HepG2 (cell line): ENCODE measurements at regions not wholly inside any gene's neighbourhood (a gene's known extent, or its start where the extent isn't known, plus 50 kb on each side); places are given as distances from the start of the nearest gene placed in this dataset.

ENCODE experiments used
- ATAC-seq: fragments of 200-7000 bp; cut with Tn5 transposase; 3 replicates; pipeline ENCODE4 v1.9.1; 2020; ENCODE audit warnings: mild to moderate bottlenecking, moderate library complexity
- BruUV-seq: library from RNA; stranded (reverse); fragments of 400-500 nt; replicated peaks from 2 replicates; lab custom pipeline; 2021; lab: Mats Ljungman, UMichigan
- CTCF ChIA-PET: fragments of 300-600 bp; formaldehyde crosslinking; extraction: SDS; loops from one replicate; lab custom pipeline; 2021; ENCODE audit warnings: low total read pairs, inconsistent platforms, low intra/inter-chr PET ratio; lab: Yijun Ruan, JAX
- POLR2A ChIA-PET: fragments of 350-600 bp; sonication (Branson Sonifier 250); formaldehyde crosslinking; loops from one replicate; lab custom pipeline; 2020; ENCODE audit warnings: antibody characterized with exemption, inconsistent platforms; lab: Yijun Ruan, JAX
- DNase-seq: peaks from one replicate; pipeline ENCODE4 v3.0.0-alpha.2; 2015; ENCODE audit warnings: low spot score
- FAIRE-seq: peaks from 3 replicates; lab custom pipeline; 2011; peaks lifted over from hg19 to GRCh38; lab: Jason Lieb, UNC
- H2AFZ ChIP-seq: one replicate; pipeline ENCODE4 v1.6.1; 2011; ENCODE audit warnings: low read length, inconsistent platforms
- H3K27ac ChIP-seq: fragments of 300-600 bp; 3 replicates; pipeline ENCODE4 v1.8.0; 2011; ENCODE audit warnings: mixed run types, mild to moderate bottlenecking, mixed read lengths, low read length, inconsistent platforms; ENCODE audit not compliant: insufficient read depth; ENCODE audit errors: extremely low read length
- H3K27me3 ChIP-seq, 2 experiments: fragments of 200-600 bp in 1 of 2; 2 replicates in 1 of 2; 3 replicates in 1 of 2; pipeline versions ENCODE4 v1.6.0 to v1.8.0; 2011; ENCODE audit warnings: low read length in 2 of 2, mild to moderate bottlenecking in 2 of 2, moderate library complexity in 2 of 2, inconsistent platforms in 1 of 2; ENCODE audit not compliant: insufficient read depth in 2 of 2, control insufficient read depth in 1 of 2
- H3K36me3 ChIP-seq, 2 experiments: fragments of 200-600 bp in 1 of 2; replicated peaks in 1 of 2; 2 replicates in 1 of 2; 3 replicates in 1 of 2; pipeline versions ENCODE4 v1.5.1 to v1.8.0; 2011; ENCODE audit warnings: low read length in 2 of 2, inconsistent platforms in 1 of 2; ENCODE audit not compliant: insufficient read depth in 2 of 2, control insufficient read depth in 1 of 2
- H3K4me1 ChIP-seq: 2 replicates; pipeline ENCODE4 v1.5.1; 2012; ENCODE audit warnings: low read length, inconsistent platforms; ENCODE audit not compliant: insufficient read depth
- H3K4me2 ChIP-seq: 2 replicates; pipeline ENCODE4 v1.6.0; 2011; ENCODE audit warnings: low read depth, low read length, inconsistent platforms
- H3K4me3 ChIP-seq, 3 experiments: fragments of 200-600 bp in 1 of 3; sonication (generic), shearing (Covaris generic) in 1 of 3; replicated peaks in 1 of 3; 2 replicates each; pipeline ENCODE4 v1.5.1; 2011 to 2016; ENCODE audit warnings: low read length in 3 of 3, inconsistent platforms in 2 of 3, low read depth in 2 of 3, mild to moderate bottlenecking in 2 of 3, control low read depth in 1 of 3, mixed read lengths in 1 of 3; ENCODE audit not compliant: insufficient read depth in 1 of 3
- H3K79me2 ChIP-seq: one replicate; pipeline ENCODE4 v1.6.1; 2011; ENCODE audit warnings: low read length, inconsistent platforms; ENCODE audit not compliant: insufficient read depth
- H3K9ac ChIP-seq: 2 replicates; pipeline ENCODE4 v1.6.0; 2011; ENCODE audit warnings: mild to moderate bottlenecking, low read depth, low read length, inconsistent platforms; ENCODE audit not compliant: insufficient read depth
- H3K9me3 ChIP-seq: 2 replicates; pipeline ENCODE4 v1.5.1; 2012; ENCODE audit warnings: mild to moderate bottlenecking, low read length
- H4K20me1 ChIP-seq: 2 replicates; pipeline ENCODE4 v1.6.0; 2011; ENCODE audit warnings: inconsistent platforms, mild to moderate bottlenecking, low read length, moderate library complexity; ENCODE audit not compliant: insufficient read depth
- CEBPG ChIP-seq: IDR thresholded peaks from 2 replicates; pipeline ENCODE4 v1.6.1; 2016
- ELF4 ChIP-seq: sonication (generic); formaldehyde crosslinking; IDR thresholded peaks from 2 replicates; pipeline ENCODE4 v1.5.0; 2020; ENCODE audit warnings: missing genetic modification reagents, mild to moderate bottlenecking, moderate library complexity, borderline replicate concordance
- HNF1B ChIP-seq: sonication (generic); formaldehyde crosslinking; IDR thresholded peaks from 2 replicates; pipeline ENCODE4 v1.5.1; 2020; ENCODE audit warnings: mild to moderate bottlenecking, moderate library complexity, missing genetic modification reagents
- HNF4G ChIP-seq, 2 experiments: sonication (generic) in 1 of 2; formaldehyde crosslinking in 1 of 2; IDR thresholded peaks; 2 replicates each; pipeline versions ENCODE4 v1.4.0 to v1.6.1; 2011 to 2020; ENCODE audit warnings: borderline replicate concordance in 2 of 2, low read depth in 2 of 2, mild to moderate bottlenecking in 2 of 2, low read length in 1 of 2, missing genetic modification reagents in 1 of 2, moderate library complexity in 1 of 2
- KDM4B ChIP-seq: sonication (generic); formaldehyde crosslinking; IDR thresholded peaks from 2 replicates; pipeline ENCODE4 v1.4.0; 2020; ENCODE audit warnings: missing genetic modification reagents
- MAX ChIP-seq: IDR thresholded peaks from 2 replicates; pipeline ENCODE4 v1.6.1; 2012; ENCODE audit warnings: inconsistent platforms
- MED1 ChIP-seq: sonication (generic); formaldehyde crosslinking; IDR thresholded peaks from 2 replicates; pipeline ENCODE4 v1.4.0; 2020; ENCODE audit warnings: missing genetic modification reagents
- NFIC ChIP-seq: IDR thresholded peaks from 2 replicates; pipeline ENCODE4 v1.6.1; 2012; ENCODE audit warnings: mild to moderate bottlenecking, low read length, inconsistent platforms
- NFYB ChIP-seq: sonication (generic); formaldehyde crosslinking; IDR thresholded peaks from 2 replicates; pipeline ENCODE4 v1.4.0; 2020; ENCODE audit warnings: missing genetic modification reagents
- NR1H2 ChIP-seq: sonication (generic); formaldehyde crosslinking; IDR thresholded peaks from 2 replicates; pipeline ENCODE4 v1.8.1; 2022; ENCODE audit warnings: low read depth, missing genetic modification reagents, borderline replicate concordance
- ONECUT2 ChIP-seq: sonication (generic); formaldehyde crosslinking; IDR thresholded peaks from 2 replicates; pipeline ENCODE4 v1.4.0; 2020; ENCODE audit warnings: missing genetic modification reagents
- PHF21A ChIP-seq: sonication (generic); formaldehyde crosslinking; IDR thresholded peaks from 2 replicates; pipeline ENCODE4 v1.5.0; 2020; ENCODE audit warnings: mild to moderate bottlenecking, missing genetic modification reagents
- POLR2A ChIP-seq, 2 experiments: IDR thresholded peaks; 2 replicates each; pipeline ENCODE4 v1.6.1; 2011; ENCODE audit warnings: low read depth in 2 of 2, low read length in 2 of 2, mild to moderate bottlenecking in 1 of 2, moderate library complexity in 1 of 2; ENCODE audit not compliant: insufficient read depth in 1 of 2
- PPARG ChIP-seq: conservative IDR thresholded peaks from 2 replicates; pipeline ENCODE4 v1.6.1; 2016; ENCODE audit warnings: missing biosample characterization, missing genetic modification reagents
- ZBED4 ChIP-seq: sonication (generic); formaldehyde crosslinking; IDR thresholded peaks from 2 replicates; pipeline ENCODE4 v1.4.0; 2020; ENCODE audit warnings: missing genetic modification reagents, borderline replicate concordance
- ZSCAN12 ChIP-seq: sonication (generic); formaldehyde crosslinking; IDR thresholded peaks from 2 replicates; pipeline ENCODE4 v1.9.0; 2021; ENCODE audit warnings: mild to moderate bottlenecking, missing genetic modification reagents
- WGBS: methylation state at CpG from one replicate; pipeline ENCODE4 v1.1.6; 2017; ENCODE audit warnings: low lambda C conversion rate; 5-methylcytosine and 5-hydroxymethylcytosine counted together
- in situ Hi-C: cut with HindIII; loops from 2 replicates; pipeline ENCODE4 v1.10.0; 2017; ENCODE audit warnings: low pct_unique_long_range_greater_than_20kb; ENCODE audit not compliant: extremely low pct_ligation_motif_present
- intact Hi-C: fragments of 100-400 bp; cut with micrococcal nuclease; formaldehyde crosslinking; loops from one replicate; pipeline ENCODE4 v1.10.0; 2022; ENCODE audit not compliant: unreplicated experiment
- TF ChIP-seq, protein P1 (sequence below): IDR thresholded peaks from 2 replicates; pipeline ENCODE4 v1.6.1; 2018; ENCODE audit warnings: missing genetic modification reagents

GRCh38 chr4:3345384-3345783 is 52.6 kb downstream of the RGS12 start (continued):
- TF ChIP-seq NFYB = no peak

DNA sequence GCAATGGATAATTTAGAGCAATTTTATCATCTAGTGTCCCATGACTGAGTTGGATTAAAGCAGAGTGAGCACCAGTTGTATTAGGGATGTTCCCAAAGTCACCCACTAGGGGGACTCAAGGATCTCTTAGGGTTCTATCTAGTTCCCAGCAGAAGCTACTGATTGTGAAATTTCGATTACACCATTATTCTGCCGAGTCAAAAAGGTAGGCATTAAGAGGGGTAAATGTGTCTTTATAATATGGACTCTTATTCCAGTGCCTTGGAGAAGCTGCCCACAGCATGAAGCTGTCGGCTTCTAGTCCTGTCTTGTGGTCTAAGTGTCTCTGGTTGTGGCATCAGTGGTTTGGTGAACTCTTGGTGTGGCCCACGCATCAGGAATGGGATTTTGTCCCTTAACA is 53.3 kb downstream of the RGS12 start:
- H4K20me1 ChIP-seq = no peaks in the 10 kb centered on the region
- H3K36me3 ChIP-seq = peaks cover 4 to 7% of the 10 kb centered on the region in 2 experiments; a peak in 2 of 5 replicates
- peaks cover 6% of the 10 kb centered on the region for H3K79me2 ChIP-seq
- peak; percentile 93 for ATAC-seq
- H3K9ac ChIP-seq = no peak overlapping the region
- H3K9me3 ChIP-seq = no peaks in the 10 kb centered on the region
- POLR2A ChIA-PET = interaction anchor here (1.0 to 1.5 kb wide), 5 partner anchors 8 to 106 kb away, joined by 3 to 6 read pairs (median 5); partner anchors contain the start of gene HGFAC
- CTCF ChIA-PET = interaction anchor here (0.8 to 5.4 kb wide), 4 partner anchors 61 to 134 kb away, joined by 3 to 54 read pairs (median 6); partner anchors contain the start of gene HGFAC
- peaks cover 25% of the 10 kb centered on the region for H3K4me1 ChIP-seq
- peak; percentile 81 for DNase-seq
- FAIRE-seq = peak; percentile 90
- H3K27me3 ChIP-seq = no peaks in the 10 kb centered on the region
- no TSS peak for BruUV-seq
- intact Hi-C loops = loop anchor here (1.0 to 2.0 kb wide), 3 partner anchors 39 to 97 kb away; no protein-coding TSS in a partner anchor
- H3K4me2 ChIP-seq = peak overlapping the region; percentile 41; the same call in 1 of the 2 replicates
- 43% methylated on average over 4 of the region's 4 CpGs for WGBS
- H3K4me3 ChIP-seq = no peak overlapping the region
- in situ Hi-C loops = loop anchor here (5.0 kb wide), 1 partner anchor 101 kb away; no protein-coding TSS in a partner anchor
- H2AFZ ChIP-seq = no peak overlapping the region
- H3K27ac ChIP-seq = no peak overlapping the region
- TF ChIP-seq CEBPG (peak; percentile 93), PPARG (CRISPR knock-in tag) (0 out of 2 replicates have a peak, but pooled peaks have one; percentile 42), MED1 (CRISPR knock-in tag) (no peak), MAX (0 out of 2 replicates have a peak, but pooled peaks have one; percentile 21), ZSCAN12 (CRISPR knock-in tag) (no peak), ELF4 (no peak), ZBED4 (CRISPR knock-in tag) (no peak), HNF1B (0 out of 2 replicates have a peak, but pooled peaks have one; percentile 38), ONECUT2 (CRISPR knock-in tag) (no peak), NR1H2 (CRISPR knock-in tag) (no peak), NFIC (0 out of 2 replicates have a peak, but pooled peaks have one; percentile 23), HNF4G (IDR thresholded peaks at IDR 0.05; ENCODE audit: borderline replicate concordance, low read depth, low read length) (no peak), HNF4G (CRISPR knock-in tag; IDR thresholded peaks at IDR 0.05; ENCODE audit: borderline replicate concordance, low read depth) (no peak), KDM4B (CRISPR knock-in tag) (no peak), POLR2A (IDR thresholded peaks at IDR 0.05; ENCODE audit: insufficient read depth in 1 of 2, low read depth in 2 of 2, low read length in 2 of 2) (no peak), PHF21A (CRISPR knock-in tag) (0 out of 2 replicates have a peak, but pooled peaks have one; percentile 20)
- TF ChIP-seq, protein P1, sequence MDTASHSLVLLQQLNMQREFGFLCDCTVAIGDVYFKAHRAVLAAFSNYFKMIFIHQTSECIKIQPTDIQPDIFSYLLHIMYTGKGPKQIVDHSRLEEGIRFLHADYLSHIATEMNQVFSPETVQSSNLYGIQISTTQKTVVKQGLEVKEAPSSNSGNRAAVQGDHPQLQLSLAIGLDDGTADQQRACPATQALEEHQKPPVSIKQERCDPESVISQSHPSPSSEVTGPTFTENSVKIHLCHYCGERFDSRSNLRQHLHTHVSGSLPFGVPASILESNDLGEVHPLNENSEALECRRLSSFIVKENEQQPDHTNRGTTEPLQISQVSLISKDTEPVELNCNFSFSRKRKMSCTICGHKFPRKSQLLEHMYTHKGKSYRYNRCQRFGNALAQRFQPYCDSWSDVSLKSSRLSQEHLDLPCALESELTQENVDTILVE (CRISPR knock-in tag) = no peak; the same call in 1 of the 2 replicates
